ENCODE measurements at regions not wholly inside any gene's neighbourhood (a gene's known extent, or its start where the extent isn't known, plus 50 kb on each side); places are given as distances from the start of the nearest gene placed in this dataset.
"Not testable (repeated sequence)": the region's sequence is repeated elsewhere in the genome, so short reads cannot be mapped to it uniquely, and the experiment has no call there.

DNA sequence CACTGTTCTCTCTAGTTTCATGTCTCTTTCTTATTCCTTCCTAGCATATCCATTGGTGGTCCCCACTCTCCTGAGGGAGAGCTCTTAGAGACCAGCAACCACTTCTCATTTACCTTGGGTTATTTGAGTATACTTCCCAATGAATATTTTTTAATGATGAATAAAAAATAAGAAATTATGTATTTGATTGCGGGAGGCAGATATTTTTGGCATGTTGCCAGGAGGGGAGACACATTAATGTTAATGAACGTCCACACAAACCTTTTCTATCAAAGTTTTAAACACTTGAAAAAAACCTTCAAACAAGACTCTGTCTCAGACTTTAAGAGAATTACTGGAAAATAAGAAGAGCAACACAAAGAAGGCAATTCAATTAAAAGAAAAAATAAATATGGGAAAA lies 260.6 kb upstream of the MAGI2 start:
- DNase-seq (ENCODE audit: low read depth in 2 of 2), result no peak

DNA sequence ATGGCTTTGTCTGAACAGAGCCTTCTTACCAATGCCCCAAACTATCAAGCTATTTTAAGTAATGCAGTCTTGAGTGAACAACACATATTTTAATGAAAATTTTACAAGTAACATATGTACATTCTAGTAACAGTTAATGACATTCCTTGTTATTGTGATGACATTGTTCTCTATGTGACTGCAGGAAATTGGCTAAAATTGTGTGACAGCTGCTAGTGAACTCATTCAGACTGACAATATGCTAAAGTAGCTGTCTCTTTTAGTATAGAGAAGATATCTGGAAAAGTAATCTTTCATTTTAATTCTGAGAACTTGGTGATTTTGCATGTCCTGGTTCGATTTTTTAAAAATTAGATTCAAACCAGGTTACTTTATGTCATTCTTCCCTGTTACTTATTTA lies 259.8 kb upstream of the MAGI2 start:
- no peak for DNase-seq (ENCODE audit: low read depth in 2 of 2)

DNA sequence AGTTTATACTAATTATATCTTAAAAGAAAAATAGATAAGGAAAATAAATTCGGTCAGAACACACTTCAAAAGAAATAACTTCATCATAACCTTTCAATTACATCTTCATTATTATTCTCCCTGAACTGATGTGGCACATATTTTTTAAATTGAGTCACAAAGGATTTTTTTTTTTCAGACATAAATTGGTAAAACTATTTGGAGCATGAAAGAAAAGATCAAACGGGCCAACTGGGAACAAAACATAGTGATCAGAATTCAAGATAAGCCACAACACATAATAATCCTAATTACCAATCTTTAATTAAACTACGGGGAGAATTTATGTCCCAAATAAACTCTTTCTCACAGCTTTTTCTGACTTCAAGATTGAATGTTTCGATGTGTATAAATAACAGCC lies 258.2 kb upstream of the MAGI2 start:
- no peak for DNase-seq (ENCODE audit: low read depth in 2 of 2)

DNA sequence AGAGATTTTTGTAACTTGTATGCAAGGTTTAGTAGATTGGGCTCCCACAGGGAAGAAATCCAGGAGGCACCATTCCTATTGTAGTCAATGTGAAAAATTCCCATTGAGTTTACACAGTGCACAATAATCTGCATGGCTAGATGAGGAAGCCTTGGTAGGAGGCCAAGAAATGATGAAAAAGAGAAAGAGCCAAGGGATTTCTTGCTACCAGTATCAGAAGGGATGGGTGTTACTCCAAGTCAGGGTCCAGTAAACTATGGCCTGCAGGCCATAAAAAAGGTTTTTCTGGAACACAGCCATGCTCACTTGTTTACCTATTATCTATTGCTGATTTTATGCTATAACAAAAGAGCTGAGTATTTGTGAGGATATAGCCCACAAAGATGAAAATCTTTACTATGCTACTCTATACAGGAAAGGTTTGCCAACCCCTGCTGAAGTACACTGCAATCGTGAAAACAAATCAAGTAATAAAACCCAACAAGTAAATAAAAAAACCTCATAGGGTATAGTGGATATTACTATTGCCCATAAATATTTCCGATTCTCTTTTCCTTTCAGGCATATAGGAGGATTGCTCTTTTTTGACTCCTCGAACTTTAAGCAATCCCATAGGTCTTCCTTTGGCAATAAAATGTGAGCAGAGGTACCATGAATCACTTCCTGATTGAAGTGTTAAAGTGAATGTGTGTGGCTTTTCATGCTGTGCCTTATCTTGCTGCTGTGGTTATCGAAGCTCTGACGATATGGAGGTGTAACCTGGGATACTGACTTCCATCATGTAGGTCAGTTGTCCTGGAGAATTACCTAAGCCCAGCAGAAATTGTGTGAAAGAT lies 256.3 kb upstream of the MAGI2 start:
- no peak for DNase-seq (ENCODE audit: low read depth in 2 of 2)

DNA sequence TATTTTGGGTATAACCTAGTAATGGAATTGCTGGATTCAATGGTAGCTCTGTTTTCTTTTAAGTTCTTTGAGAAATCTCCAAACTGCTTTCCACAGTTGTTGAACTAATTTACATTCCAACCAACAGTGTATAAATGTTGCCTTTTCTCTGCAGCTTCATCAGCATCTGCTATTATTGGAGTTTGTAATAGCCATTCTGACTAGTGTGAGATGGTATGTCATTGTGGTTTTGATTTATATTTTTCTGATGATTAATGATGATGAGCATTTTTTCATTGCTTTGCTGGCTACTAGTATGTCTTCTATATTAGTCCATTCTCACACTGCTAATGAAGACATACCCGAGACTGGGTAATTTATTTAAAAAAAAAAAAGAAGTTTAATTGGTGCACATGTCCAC lies 248.6 kb upstream of the MAGI2 start:
- DNase-seq (ENCODE audit: low read depth in 2 of 2), result no peak

DNA sequence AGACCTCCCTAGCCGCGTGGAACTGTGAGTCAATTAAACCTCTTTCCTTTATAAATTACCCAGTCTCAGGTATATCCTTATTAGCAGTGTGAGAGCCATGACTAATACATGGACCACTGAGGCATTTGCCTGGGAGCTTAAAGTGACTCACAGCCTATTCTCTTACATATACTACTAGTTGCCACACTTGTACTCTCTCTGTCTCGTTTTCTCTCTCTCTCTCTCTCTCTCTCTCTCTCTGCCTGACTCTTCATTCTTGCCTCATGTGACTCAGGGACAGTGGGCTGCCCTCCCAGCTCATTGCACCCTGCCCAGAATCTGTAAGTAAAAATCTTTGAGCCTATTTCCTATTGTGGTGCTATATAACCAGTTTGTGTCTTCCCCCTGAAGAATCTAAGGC lies 238.5 kb upstream of the MAGI2 start:
- DNase-seq (ENCODE audit: low read depth in 2 of 2), result no peak

DNA sequence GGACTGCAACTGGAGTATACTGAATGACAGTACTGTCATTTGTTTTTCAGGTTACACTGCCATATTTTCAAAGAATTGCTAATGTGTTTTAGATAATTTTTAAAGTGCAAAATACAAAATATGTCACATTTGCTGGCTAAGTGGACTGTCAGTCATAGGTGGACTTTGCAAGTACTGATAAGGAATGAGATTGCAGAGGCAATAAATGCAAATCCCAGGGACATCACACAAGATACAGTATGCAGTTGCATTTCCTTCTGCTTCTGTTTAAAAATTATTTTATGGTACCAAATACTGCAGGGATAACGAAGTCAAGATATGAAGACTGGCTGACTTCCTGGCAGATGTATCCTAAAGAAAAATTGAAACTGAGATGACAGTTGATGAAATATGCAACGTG lies 237.6 kb upstream of the MAGI2 start:
- DNase-seq (ENCODE audit: low read depth in 2 of 2), result no peak

DNA sequence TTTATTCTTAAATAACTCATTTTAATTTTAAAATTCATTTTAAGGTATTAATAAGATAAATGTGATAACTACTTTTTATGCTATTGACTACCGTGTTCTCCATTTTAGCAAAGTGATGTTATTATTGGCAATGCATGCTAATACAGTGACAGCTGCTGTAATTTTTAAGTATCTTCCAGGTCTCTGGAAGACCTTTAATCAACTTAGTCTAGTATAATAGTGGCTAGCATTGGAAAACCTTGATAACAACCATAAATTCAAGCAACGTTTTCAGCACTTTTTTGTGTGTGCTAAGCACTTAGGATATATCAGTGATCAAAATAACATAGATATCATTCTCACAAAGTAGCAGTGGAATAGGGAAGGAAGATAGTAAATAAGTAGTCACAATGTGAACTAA lies 230.9 kb upstream of the MAGI2 start:
- no peak for DNase-seq (ENCODE audit: low read depth in 2 of 2)

DNA sequence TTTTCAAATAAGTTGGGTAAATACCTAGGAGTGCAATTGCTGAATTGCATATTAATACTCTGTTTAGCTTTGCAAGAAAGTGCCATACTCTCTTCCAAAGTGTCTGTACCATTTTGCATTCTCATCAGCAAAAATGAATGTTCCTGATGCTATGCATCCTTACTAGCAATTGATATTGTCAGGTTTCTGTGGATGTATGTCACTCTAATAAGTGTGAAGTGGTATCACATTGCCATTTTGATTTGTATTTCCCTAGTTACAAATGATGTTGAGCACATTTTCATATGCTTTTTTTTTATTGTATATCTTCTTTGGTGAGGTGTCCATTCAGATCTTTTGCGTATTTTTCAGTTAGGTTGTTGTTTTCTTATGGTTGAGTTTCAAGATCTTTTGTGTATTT lies 230.4 kb upstream of the MAGI2 start:
- DNase-seq (ENCODE audit: low read depth in 2 of 2), result no peak

DNA sequence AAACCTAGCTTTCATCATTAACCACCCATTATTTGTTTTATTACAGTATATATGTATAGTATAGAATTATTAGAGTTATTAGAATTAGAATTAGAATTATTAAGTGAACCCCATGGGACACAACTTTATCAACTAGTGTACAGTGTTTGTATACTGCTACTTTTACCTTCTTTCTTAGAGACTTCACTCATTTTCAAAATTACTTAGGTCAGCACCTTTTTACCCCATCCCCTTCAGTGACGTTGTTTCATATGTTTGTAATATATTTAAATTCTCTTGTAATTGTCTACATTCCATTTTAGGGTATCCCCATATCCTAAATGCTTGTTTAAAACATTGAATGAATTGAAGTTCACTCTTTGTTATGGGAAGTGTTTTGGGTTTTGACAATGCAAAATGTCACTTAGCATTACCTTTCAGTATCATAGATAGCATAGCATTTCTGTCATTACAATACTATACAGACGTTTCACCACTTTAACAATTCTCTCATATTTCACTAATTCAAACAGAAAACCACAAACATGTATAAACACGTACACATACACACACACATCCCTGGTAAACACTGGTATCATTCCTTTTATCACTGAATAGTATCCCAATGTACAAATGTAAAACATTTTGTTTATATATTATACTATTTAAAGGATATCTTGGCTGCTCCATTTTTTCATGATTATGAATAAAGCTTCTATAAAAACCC lies 229.9 kb upstream of the MAGI2 start:
- no peak for DNase-seq (ENCODE audit: low read depth in 2 of 2)

DNA sequence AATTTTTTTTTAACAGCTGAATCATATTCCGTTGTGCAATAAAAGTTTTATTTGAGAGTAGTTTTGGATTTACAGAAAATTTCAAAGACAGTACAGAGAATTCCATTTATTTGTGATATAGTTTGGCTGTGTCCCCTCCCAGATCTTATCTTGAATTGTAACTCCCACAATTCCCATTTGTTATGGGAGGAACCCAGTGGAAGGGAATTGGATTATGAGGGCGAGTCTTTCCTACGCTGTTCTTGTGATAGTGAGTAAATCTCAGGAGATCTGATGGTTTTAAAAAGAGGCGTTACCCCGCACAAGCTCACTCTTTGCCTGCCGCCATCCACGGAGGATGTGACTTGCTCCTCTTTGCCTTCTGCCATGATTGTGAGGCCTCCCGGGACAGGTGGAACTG lies 228.0 kb upstream of the MAGI2 start:
- DNase-seq (ENCODE audit: low read depth in 2 of 2), result no peak

DNA sequence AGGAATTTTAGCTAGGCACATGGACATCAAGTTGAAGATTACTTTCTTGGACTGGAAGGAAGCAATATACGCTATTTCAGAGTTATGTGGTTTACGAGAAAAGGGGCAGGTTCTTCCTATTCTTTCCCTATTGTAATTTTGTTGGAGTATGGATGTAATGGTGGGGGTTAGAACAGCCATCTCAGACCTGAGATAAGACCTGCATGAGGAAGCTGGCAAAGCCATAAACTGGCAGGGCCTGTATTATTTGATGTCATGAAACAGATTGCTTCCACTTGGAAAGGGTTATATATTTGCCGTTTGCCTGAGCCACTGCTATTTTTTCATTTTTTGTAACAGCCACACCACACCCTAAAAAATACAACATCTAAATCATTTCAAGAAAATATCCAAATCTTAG lies 220.5 kb upstream of the MAGI2 start:
- DNase-seq (ENCODE audit: low read depth in 2 of 2), result no peak

DNA sequence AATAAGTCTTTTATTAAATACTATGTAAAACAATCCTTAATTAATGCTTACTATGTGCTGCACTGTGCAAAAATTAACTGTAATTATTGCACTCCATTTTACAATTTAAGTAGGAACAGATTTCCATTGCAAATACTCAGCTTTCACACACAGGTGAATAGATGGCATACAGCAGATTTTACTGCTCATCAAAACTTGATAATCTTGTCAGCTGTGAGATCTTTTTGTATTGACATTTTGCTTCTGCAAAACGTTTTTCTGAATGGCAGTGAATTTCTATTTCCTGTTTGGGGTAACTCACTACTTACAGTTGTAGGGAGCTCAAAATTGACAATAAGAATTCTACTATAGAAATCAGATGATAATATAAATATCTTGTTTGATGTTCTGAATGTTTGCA lies 220.0 kb upstream of the MAGI2 start:
- no peak for DNase-seq (ENCODE audit: low read depth in 2 of 2)

DNA sequence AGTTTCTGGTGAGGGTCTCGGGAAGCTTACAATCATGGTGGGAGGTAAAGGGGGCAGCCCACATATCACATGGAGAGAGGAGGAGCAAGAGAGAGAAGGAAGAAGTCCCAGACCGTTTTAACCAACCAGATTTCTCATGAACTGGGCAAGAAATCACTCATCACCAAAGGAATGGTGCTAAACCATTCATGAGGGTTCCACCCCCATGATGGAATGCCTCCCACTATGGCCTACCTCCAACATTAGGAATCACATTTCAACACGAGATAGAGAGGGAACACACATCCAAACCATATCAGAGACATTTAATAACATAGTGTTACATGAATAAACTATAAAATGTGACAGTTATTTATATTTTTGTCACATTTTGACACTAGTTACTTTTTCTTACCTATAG lies 214.8 kb upstream of the MAGI2 start:
- no peak for DNase-seq (ENCODE audit: low read depth in 2 of 2)

DNA sequence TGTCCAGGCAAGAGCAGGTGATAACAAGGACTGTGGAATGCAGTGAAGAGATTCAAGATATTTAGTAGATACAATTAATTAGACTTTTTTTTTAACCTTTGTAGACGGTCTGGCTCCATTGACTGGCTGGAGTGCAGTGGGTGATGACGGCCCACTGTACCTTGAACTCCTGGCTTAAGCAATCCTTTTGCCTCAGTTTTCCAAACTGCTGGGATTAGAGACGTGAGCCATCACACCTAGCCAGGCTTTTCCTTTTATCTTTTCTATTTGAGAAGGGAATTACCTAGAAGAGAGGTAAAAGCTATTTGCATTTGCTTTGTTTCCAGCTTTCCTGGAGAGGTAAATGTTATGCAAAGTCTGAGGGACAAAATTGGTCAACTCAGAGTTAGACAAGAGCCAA lies 213.0 kb upstream of the MAGI2 start:
- DNase-seq (ENCODE audit: low read depth in 2 of 2), result no peak

DNA sequence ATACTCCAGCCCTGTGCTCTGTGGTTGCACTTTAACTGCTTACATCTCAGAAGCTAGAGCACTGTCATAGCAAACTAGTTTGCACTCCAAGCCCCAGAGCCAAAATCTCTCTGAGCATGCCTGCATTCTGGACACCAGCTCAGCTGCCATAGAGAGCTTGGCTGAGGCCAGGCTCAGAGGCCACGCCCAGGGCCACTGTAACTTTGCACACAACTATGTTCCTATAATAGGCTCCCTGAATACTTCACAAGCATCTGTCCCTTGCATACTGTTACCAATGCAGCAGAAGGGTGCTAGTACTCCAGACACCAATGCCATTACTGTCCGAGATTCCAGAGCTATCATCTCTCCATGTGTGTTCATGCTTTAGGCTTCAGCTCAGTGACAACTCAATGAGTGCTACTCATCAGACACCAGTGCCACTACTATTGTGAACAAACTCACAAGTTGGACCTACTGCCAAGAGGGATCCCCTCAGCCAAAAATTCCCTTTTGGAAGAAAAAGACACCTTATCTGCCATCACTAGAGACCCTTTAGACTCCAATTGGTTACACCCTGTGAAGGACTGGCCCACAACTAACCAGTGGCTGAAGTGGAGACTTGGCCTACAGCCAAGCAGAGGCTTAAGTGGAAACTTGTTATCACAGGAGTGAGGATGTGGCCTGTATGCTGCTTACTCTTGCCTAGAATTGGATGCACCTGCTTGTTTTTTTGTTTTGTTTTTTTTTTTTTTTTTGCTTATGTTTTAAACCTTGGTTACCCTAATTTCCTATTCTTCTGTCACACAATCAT lies 211.6 kb upstream of the MAGI2 start:
- no peak for DNase-seq (ENCODE audit: low read depth in 2 of 2)

DNA sequence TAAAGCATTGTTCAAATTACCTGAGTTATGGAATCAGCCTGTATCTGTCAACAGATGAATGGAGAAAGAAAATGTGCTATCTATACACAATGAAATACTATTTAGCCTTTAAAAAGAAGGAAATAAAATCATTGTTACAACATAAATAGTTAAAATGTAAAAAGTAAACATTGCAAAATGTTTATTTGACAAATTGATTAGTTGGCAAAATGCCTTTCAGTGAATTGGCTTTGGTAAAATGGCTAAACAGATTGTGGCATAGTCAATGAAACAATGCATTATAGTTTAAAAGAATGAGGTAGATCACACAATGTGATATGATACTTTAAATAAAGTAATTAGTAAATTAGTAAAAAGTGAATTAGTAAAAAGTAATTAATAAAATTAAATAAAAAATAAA lies 204.8 kb upstream of the MAGI2 start:
- no peak for DNase-seq (ENCODE audit: low read depth in 2 of 2)

DNA sequence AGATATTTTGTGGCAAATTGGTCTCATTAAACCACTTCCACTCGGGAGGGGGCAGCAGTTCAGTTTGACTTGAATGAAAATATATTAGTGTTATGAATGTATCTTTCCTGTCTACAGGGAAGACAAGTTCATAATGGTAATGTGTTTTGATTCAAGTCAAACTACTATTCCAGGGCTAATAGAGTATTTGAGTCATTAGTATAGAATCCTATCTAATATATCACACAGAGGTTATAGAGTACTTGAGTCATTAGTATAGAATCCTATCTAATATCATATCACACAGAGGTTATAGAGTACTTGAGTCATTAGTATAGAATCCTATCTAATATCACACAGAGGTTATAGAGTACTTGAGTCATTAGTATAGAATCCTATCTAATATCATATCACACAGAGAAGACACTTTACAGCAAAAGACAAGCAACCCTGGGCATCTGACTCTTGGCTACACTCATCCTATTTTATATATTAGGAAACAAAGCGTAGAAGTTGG lies 199.7 kb upstream of the MAGI2 start:
- DNase-seq (ENCODE audit: low read depth in 2 of 2), result no peak

DNA sequence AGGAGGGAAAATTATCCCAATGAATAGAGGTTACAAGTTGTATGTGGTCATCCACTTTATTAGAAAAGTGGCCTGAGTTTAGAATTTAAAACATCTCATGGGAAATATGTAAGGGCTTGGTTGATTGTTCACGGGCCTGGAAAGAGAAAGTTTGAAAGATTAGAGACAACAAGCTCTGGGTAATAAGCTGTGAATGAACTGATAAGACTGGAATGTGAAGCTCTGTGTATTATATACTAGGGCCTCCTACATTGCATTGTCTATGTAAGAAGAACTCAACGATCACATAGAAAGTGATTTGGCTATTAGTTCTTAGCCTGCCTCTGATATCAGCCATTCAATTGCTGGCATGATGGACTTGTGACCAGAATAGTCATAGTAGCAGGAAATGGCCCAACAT lies 199.2 kb upstream of the MAGI2 start:
- DNase-seq (ENCODE audit: low read depth in 2 of 2), result no peak

DNA sequence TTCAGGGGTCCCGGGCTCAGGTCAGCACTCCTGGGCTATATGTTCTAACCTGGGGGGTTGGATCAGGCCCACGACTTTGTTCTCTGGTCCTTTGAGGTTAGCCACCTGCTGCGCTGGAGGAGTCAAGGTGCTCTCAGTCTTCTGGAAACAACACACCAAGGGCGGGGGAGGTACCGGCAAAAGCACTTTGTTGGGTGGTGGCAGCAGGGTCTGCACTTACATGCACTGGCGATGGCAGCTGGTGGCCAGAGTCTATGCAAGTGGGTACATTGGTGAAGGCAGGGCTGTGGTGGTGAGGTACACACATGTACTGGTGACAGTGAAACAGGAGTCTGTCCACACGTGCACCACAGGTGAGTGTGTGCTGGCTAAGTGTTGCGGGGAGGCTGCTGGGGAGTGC lies 194.2 kb upstream of the MAGI2 start:
- no peak for DNase-seq (ENCODE audit: low read depth in 2 of 2)

DNA sequence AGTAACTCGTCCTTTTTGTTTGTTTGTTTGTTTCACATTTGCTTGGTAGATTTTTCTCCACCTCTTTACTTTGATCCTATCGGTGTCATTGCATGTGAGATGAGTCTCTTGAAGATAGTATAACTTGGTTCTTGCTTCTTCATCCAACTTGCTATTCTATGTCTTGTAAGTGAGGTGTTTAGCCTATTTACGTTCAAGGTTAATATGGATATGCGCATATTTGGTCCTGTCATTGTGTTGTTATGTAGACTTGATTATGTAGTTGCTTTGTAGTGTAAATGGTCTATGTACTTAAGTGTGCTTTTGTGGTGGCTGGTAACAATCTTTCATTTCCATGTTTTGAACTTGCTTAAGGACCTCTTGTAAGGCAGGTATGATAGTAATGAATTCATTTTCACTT lies 192.8 kb upstream of the MAGI2 start:
- no peak for DNase-seq (ENCODE audit: low read depth in 2 of 2)

DNA sequence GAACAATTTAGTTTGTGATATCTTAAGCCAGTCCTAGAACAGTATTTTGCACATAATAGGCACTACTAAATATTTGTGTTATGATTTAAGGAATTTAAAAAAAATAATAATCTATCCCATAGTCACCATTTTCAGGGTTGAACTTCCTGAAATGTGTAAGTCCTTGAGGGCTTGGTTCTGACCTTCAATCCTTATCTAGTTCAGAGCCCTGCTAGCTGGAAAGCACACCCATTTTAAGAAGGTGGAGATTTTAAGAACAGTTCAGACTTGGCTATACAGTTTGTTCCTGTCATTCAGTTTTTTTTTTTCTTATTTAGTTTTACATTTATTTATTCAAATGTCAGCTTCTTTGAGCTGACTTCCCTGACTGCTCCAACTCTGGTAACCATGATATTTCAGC lies 183.4 kb upstream of the MAGI2 start:
- no peak for DNase-seq (ENCODE audit: low read depth in 2 of 2)

DNA sequence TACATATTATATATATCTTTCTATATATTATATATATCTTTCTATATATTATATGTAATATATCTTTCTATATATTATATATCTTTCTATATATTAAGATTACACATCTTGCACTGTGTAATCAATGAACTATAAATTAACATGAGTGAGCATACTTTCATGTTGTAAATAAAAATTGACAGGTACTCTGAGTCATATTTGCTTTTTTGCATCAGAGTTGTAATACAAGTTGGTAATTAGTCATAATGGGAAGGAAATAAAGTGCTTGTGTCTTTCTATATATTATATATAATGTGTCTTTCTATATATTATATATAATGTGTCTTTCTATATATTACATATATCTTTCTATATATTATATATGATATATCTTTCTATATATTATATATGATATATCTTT lies 172.5 kb upstream of the MAGI2 start:
- not testable (repeated sequence) for DNase-seq (ENCODE audit: low read depth in 2 of 2)

Data from stimulated activated CD4-positive, alpha-beta T cell treated with anti-CD3 and anti-CD28 coated beads, Interleukin-1b, Interleukin-23, amount 100 ng/mL, for 4 hours (primary cell).